ENCODE measurements at regions not wholly inside any gene's neighbourhood (a gene's known extent, or its start where the extent isn't known, plus 50 kb on each side); places are given as distances from the start of the nearest gene placed in this dataset.

DNA sequence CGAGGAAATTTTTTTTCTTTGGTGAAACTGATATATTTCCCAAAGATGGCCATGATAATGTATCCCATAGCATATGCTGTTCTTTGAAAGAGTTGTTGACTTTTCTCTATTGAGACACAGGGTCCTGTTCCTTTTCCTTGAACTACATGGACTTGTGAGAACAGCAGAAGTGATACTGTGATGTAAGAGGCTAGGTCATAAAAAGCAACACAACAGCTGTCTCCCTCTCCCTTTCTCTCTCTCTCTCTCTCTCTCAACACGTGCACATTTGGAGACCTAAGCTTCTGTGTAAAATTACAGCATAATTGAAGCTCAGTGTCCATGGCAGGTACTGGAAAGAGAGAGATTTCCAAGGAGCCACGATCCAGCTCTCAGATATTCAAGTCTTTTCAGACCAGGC is 1712.4 kb downstream of the EFNB2 start:
- CTCF ChIA-PET = interaction anchor here (0.7 kb wide), 1 partner anchor 69 kb away, joined by 6 read pairs; no protein-coding TSS in a partner anchor

GRCh38 chr13:104817271-104817670 is 1718.2 kb downstream of the EFNB2 start:
- Histone ChIP-seq H3K4me1 (ENCODE audit: control insufficient read depth, insufficient read depth, low read length) (no peaks in the 10 kb centered on the region), H3K4me3 (ENCODE audit: low read depth, low read length) (no peak overlapping the region), H3K9me3 (ENCODE audit: control insufficient read depth, insufficient read depth, low read depth, low read length) (no peaks in the 10 kb centered on the region), H3K36me3 (ENCODE audit: control insufficient read depth in 2 of 2, insufficient read depth in 1 of 2, low read length in 2 of 2) (no peaks in the 10 kb centered on the region), H3K27ac (ENCODE audit: extremely low read depth, low read depth, low read length) (no peak overlapping the region)
- POLR2A ChIA-PET = no interaction called here
- CTCF ChIA-PET = no interaction called here
- no peak for TF ChIP-seq ZNF843 (tag by site-specific recombination; IDR thresholded peaks at IDR 0.05)
- TF ChIP-seq, protein P1, sequence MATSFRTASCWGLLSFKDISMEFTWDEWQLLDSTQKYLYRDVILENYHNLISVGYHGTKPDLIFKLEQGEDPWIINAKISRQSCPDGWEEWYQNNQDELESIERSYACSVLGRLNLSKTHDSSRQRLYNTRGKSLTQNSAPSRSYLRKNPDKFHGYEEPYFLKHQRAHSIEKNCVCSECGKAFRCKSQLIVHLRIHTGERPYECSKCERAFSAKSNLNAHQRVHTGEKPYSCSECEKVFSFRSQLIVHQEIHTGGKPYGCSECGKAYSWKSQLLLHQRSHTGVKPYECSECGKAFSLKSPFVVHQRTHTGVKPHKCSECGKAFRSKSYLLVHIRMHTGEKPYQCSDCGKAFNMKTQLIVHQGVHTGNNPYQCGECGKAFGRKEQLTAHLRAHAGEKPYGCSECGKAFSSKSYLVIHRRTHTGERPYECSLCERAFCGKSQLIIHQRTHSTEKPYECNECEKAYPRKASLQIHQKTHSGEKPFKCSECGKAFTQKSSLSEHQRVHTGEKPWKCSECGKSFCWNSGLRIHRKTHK (tag by site-specific recombination; IDR thresholded peaks at IDR 0.05) = no peak
- TF ChIP-seq REST (tag by site-specific recombination; IDR thresholded peaks at IDR 0.05) = no peak

More for the DNA sequence above, 1712.4 kb downstream of the EFNB2 start:
- POLR2A ChIA-PET = no interaction called here
- Histone ChIP-seq H3K9me3 (ENCODE audit: control insufficient read depth, insufficient read depth, low read depth, low read length) (no peaks in the 10 kb centered on the region), H3K36me3 (ENCODE audit: control insufficient read depth in 2 of 2, insufficient read depth in 1 of 2, low read length in 2 of 2) (no peaks in the 10 kb centered on the region), H3K27ac (ENCODE audit: extremely low read depth, low read depth, low read length) (no peak overlapping the region), H3K4me3 (ENCODE audit: low read depth, low read length) (no peak overlapping the region), H3K4me1 (ENCODE audit: control insufficient read depth, insufficient read depth, low read length) (no peaks in the 10 kb centered on the region)
- TF ChIP-seq, protein P2, sequence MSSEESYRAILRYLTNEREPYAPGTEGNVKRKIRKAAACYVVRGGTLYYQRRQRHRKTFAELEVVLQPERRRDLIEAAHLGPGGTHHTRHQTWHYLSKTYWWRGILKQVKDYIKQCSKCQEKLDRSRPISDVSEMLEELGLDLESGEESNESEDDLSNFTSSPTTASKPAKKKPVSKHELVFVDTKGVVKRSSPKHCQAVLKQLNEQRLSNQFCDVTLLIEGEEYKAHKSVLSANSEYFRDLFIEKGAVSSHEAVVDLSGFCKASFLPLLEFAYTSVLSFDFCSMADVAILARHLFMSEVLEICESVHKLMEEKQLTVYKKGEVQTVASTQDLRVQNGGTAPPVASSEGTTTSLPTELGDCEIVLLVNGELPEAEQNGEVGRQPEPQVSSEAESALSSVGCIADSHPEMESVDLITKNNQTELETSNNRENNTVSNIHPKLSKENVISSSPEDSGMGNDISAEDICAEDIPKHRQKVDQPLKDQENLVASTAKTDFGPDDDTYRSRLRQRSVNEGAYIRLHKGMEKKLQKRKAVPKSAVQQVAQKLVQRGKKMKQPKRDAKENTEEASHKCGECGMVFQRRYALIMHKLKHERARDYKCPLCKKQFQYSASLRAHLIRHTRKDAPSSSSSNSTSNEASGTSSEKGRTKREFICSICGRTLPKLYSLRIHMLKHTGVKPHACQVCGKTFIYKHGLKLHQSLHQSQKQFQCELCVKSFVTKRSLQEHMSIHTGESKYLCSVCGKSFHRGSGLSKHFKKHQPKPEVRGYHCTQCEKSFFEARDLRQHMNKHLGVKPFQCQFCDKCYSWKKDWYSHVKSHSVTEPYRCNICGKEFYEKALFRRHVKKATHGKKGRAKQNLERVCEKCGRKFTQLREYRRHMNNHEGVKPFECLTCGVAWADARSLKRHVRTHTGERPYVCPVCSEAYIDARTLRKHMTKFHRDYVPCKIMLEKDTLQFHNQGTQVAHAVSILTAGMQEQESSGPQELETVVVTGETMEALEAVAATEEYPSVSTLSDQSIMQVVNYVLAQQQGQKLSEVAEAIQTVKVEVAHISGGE (tag by site-specific recombination; conservative IDR thresholded peaks at IDR 0.05; ENCODE audit: low read depth) = no peak
- TF ChIP-seq SCRT2 (tag by site-specific recombination; IDR thresholded peaks at IDR 0.05) = no peak
- TF ChIP-seq BCL11B (tag by site-specific recombination; IDR thresholded peaks at IDR 0.05; ENCODE audit: low read depth) = no peak
- TF ChIP-seq KLF7 (tag by site-specific recombination; IDR thresholded peaks at IDR 0.05; ENCODE audit: borderline replicate concordance) = no peak
- TF ChIP-seq IKZF3 (tag by site-specific recombination; IDR thresholded peaks at IDR 0.05) = no peak
- TF ChIP-seq, protein P3, sequence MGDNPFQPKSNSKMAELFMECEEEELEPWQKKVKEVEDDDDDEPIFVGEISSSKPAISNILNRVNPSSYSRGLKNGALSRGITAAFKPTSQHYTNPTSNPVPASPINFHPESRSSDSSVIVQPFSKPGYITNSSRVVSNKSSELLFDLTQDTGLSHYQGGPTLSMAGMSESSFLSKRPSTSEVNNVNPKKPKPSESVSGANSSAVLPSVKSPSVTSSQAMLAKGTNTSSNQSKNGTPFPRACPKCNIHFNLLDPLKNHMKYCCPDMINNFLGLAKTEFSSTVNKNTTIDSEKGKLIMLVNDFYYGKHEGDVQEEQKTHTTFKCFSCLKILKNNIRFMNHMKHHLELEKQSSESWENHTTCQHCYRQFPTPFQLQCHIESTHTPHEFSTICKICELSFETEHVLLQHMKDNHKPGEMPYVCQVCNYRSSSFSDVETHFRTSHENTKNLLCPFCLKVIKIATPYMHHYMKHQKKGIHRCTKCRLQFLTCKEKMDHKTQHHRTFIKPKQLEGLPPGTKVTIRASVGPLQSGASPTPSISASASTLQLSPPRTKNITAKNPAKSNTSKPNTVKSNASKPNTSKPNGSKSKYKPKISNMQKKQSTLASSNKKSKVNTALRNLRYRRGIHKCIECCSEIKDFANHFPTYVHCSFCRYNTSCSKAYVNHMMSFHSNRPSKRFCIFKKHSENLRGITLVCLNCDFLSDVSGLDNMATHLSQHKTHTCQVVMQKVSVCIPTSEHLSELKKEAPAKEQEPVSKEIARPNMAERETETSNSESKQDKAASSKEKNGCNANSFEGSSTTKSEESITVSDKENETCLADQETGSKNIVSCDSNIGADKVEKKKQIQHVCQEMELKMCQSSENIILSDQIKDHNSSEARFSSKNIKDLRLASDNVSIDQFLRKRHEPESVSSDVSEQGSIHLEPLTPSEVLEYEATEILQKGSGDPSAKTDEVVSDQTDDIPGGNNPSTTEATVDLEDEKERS (tag by site-specific recombination; IDR thresholded peaks at IDR 0.05) = no peak
- TF ChIP-seq PRDM1 (tag by site-specific recombination; IDR thresholded peaks at IDR 0.05) = no peak
- TF ChIP-seq SCRT1 (tag by site-specific recombination; IDR thresholded peaks at IDR 0.05; ENCODE audit: borderline replicate concordance) = no peak
- no peak for TF ChIP-seq ZFHX2 (tag by site-specific recombination; conservative IDR thresholded peaks at IDR 0.05)
- TF ChIP-seq, protein P4, sequence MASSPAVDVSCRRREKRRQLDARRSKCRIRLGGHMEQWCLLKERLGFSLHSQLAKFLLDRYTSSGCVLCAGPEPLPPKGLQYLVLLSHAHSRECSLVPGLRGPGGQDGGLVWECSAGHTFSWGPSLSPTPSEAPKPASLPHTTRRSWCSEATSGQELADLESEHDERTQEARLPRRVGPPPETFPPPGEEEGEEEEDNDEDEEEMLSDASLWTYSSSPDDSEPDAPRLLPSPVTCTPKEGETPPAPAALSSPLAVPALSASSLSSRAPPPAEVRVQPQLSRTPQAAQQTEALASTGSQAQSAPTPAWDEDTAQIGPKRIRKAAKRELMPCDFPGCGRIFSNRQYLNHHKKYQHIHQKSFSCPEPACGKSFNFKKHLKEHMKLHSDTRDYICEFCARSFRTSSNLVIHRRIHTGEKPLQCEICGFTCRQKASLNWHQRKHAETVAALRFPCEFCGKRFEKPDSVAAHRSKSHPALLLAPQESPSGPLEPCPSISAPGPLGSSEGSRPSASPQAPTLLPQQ (tag by site-specific recombination; IDR thresholded peaks at IDR 0.05) = no peak
- TF ChIP-seq ZNF660 (tag by site-specific recombination; IDR thresholded peaks at IDR 0.05) = no peak
- no peak for TF ChIP-seq FEZF1 (tag by site-specific recombination; IDR thresholded peaks at IDR 0.05)
- TF ChIP-seq SETDB1 (IDR thresholded peaks at IDR 0.05; ENCODE audit: insufficient read length, low read length) = no peak
- TF ChIP-seq, protein P5, sequence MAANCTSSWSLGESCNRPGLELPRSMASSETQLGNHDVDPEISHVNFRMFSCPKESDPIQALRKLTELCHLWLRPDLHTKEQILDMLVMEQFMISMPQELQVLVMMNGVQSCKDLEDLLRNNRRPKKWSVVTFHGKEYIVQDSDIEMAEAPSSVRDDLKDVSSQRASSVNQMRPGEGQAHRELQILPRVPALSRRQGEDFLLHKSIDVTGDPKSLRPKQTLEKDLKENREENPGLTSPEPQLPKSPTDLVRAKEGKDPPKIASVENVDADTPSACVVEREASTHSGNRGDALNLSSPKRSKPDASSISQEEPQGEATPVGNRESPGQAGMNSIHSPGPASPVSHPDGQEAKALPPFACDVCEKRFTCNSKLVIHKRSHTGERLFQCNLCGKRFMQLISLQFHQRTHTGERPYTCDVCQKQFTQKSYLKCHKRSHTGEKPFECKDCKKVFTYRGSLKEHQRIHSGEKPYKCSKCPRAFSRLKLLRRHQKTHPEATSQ (tag by site-specific recombination; IDR thresholded peaks at IDR 0.05) = no peak
